ENCODE measurements at regions not wholly inside any gene's neighbourhood (a gene's known extent, or its start where the extent isn't known, plus 50 kb on each side); places are given as distances from the start of the nearest gene placed in this dataset.

GRCh38 chr7:49261928-49262327 is 337.6 kb downstream of the CDC14C start:
- no peaks in the 10 kb centered on the region for H3K36me3 ChIP-seq (ENCODE audit: control insufficient read depth, insufficient read depth, low read length)
- H3K9ac ChIP-seq (ENCODE audit: extremely low read depth, low read length, poor library complexity, severe bottlenecking) = no peak overlapping the region
- H3K9me3 Mint-ChIP-seq = no peaks in the 10 kb centered on the region
- no peak for TF ChIP-seq CTCF (conservative IDR thresholded peaks at IDR 0.05)
- no peaks in the 10 kb centered on the region for H3K36me3 Mint-ChIP-seq (ENCODE audit: low read depth)
- H3K27ac Mint-ChIP-seq = no peak overlapping the region
- DNase-seq = no peak
- H3K4me1 ChIP-seq (ENCODE audit: control insufficient read depth, insufficient read depth, low read length) = no peaks in the 10 kb centered on the region
- no peaks in the 10 kb centered on the region for H3K27me3 ChIP-seq (ENCODE audit: control insufficient read depth, insufficient read depth, low read length, poor library complexity, severe bottlenecking)
- H3K27me3 Mint-ChIP-seq (ENCODE audit: insufficient read depth) = no peaks in the 10 kb centered on the region
- no peaks in the 10 kb centered on the region for H3K9me3 ChIP-seq (ENCODE audit: control insufficient read depth, low read length)
- WGBS, 2 experiments (ENCODE audit: insufficient coverage in 1 of 2, insufficient read length in 1 of 2) = 92 to 93% methylated on average over 5 to 6 of the region's 6 CpGs
- peaks cover 6% of the 10 kb centered on the region for H3K4me1 Mint-ChIP-seq
- H3K4me3 ChIP-seq (ENCODE audit: low read length) = no peak overlapping the region
- no peak overlapping the region for H3K27ac ChIP-seq (ENCODE audit: low read depth, low read length)
- no peak overlapping the region for H3K4me3 Mint-ChIP-seq

GRCh38 chr7:49264530-49264929 is 340.2 kb downstream of the CDC14C start:
- no peaks in the 10 kb centered on the region for H3K36me3 ChIP-seq (ENCODE audit: control insufficient read depth, insufficient read depth, low read length)
- DNase-seq = no peak
- Mint-ChIP-seq H3K27me3 (ENCODE audit: insufficient read depth) (no peaks in the 10 kb centered on the region), H3K4me3 (no peak overlapping the region), H3K27ac (no peak overlapping the region), H3K9me3 (no peaks in the 10 kb centered on the region), H3K4me1 (peaks cover 6% of the 10 kb centered on the region), H3K36me3 (ENCODE audit: low read depth) (no peaks in the 10 kb centered on the region)
- no peak overlapping the region for H3K9ac ChIP-seq (ENCODE audit: extremely low read depth, low read length, poor library complexity, severe bottlenecking)
- TF ChIP-seq CTCF (conservative IDR thresholded peaks at IDR 0.05) = no peak
- H3K27ac ChIP-seq (ENCODE audit: low read depth, low read length) = no peak overlapping the region
- H3K27me3 ChIP-seq (ENCODE audit: control insufficient read depth, insufficient read depth, low read length, poor library complexity, severe bottlenecking) = no peaks in the 10 kb centered on the region
- no peak overlapping the region for H3K4me3 ChIP-seq (ENCODE audit: low read length)
- H3K4me1 ChIP-seq (ENCODE audit: control insufficient read depth, insufficient read depth, low read length) = no peaks in the 10 kb centered on the region
- WGBS, 2 experiments (ENCODE audit: insufficient coverage in 1 of 2, insufficient read length in 1 of 2) = 93 to 100% methylated on average over 1 to 3 of the region's 3 CpGs
- no peaks in the 10 kb centered on the region for H3K9me3 ChIP-seq (ENCODE audit: control insufficient read depth, low read length)

GRCh38 chr7:49273897-49274296 is 349.6 kb downstream of the CDC14C start:
- H3K4me1 ChIP-seq (ENCODE audit: control insufficient read depth, insufficient read depth, low read length) = no peaks in the 10 kb centered on the region
- no peaks in the 10 kb centered on the region for H3K36me3 Mint-ChIP-seq (ENCODE audit: low read depth)
- H3K27ac Mint-ChIP-seq = no peak overlapping the region
- H3K9ac ChIP-seq (ENCODE audit: extremely low read depth, low read length, poor library complexity, severe bottlenecking) = no peak overlapping the region
- no peak for DNase-seq
- no peak for TF ChIP-seq CTCF (conservative IDR thresholded peaks at IDR 0.05)
- no peaks in the 10 kb centered on the region for H3K9me3 Mint-ChIP-seq
- H3K27ac ChIP-seq (ENCODE audit: low read depth, low read length) = no peak overlapping the region
- H3K27me3 ChIP-seq (ENCODE audit: control insufficient read depth, insufficient read depth, low read length, poor library complexity, severe bottlenecking) = no peaks in the 10 kb centered on the region
- H3K27me3 Mint-ChIP-seq (ENCODE audit: insufficient read depth) = no peaks in the 10 kb centered on the region
- H3K9me3 ChIP-seq (ENCODE audit: control insufficient read depth, low read length) = no peaks in the 10 kb centered on the region
- no peaks in the 10 kb centered on the region for H3K4me1 Mint-ChIP-seq
- H3K4me3 ChIP-seq (ENCODE audit: low read length) = no peak overlapping the region
- no peaks in the 10 kb centered on the region for H3K36me3 ChIP-seq (ENCODE audit: control insufficient read depth, insufficient read depth, low read length)
- 97 to 100% methylated on average over 1 of the region's 1 CpG for WGBS, 2 experiments (ENCODE audit: insufficient coverage in 1 of 2, insufficient read length in 1 of 2)
- H3K4me3 Mint-ChIP-seq = no peak overlapping the region
